ENCODE measurements at regions not wholly inside any gene's neighbourhood (a gene's known extent, or its start where the extent isn't known, plus 50 kb on each side); places are given as distances from the start of the nearest gene placed in this dataset.

DNA sequence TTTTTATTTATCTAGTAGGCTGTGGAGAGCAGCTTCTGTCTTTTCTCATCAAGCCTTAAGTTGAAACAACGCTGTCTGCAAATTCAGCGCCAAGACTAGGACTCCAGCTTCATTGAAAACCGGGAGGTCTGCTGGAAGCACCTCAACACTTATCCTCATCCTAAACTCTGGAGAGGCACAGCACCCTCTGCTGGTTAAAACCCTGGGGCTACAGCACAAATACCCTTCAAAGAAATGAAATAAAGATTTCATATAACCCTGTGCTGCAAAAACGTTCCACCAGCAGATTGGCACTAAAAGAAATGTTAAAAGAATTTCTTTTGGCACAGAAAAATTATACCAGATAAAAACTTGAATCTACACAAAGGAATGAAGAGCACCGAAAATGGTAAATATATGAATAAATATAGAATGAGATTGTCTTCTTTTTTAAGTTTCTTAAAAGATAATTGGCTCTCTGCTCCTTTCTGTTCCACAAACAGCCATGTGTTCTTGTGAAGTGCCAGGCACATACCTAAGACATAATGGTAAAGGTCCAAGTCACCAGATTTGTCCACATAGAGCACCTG, 227.7 kb upstream of the SAMSN1 start:
- H3K27ac Mint-ChIP-seq, result no peak overlapping the region
- no peaks in the 10 kb centered on the region for H3K27me3 Mint-ChIP-seq
- ATAC-seq (ENCODE audit: low read depth in 2 of 2), result peak in 1 of 2 donors; percentile 54
- DNase-seq, result peak; percentile 24
- H3K36me3 Mint-ChIP-seq, result peaks cover 0 to 6% of the 10 kb centered on the region in 2 donors
- H3K4me3 Mint-ChIP-seq, result peak overlapping the region in 1 of 8 donors; percentile 47
- H3K4me1 Mint-ChIP-seq, result peaks cover 12 to 15% (median 12%) of the 10 kb centered on the region in 3 donors
- peaks cover 0 to 10% (median 0%) of the 10 kb centered on the region in 7 donors for H3K9me3 Mint-ChIP-seq

DNA sequence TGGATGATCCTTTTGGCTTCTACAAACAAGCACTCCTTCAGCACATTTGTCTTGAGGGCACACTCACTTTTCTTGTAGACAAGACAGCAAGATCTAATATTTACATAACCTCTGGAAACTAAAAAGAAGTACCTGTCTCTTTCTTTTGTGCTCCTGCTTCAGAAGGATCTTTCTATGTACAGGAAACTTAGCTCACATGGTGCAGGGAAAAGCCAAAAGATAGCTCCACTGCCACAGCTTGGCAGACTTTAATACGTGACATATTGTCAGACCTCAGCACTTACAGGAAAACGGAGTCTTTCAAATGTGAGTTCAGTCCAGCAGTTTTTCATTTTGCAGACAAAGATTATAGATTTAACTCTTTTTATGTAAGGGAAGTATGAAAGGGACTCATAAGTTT, 225.5 kb upstream of the SAMSN1 start:
- Mint-ChIP-seq H3K4me3 (no peak overlapping the region), H3K27ac (no peak overlapping the region), H3K36me3 (no peaks in the 10 kb centered on the region), H3K9me3 (no peaks in the 10 kb centered on the region), H3K27me3 (no peaks in the 10 kb centered on the region), H3K4me1 (peaks cover 12 to 15% (median 12%) of the 10 kb centered on the region in 3 donors)
- no peak for ATAC-seq (ENCODE audit: low read depth in 2 of 2)
- DNase-seq, result no peak

DNA sequence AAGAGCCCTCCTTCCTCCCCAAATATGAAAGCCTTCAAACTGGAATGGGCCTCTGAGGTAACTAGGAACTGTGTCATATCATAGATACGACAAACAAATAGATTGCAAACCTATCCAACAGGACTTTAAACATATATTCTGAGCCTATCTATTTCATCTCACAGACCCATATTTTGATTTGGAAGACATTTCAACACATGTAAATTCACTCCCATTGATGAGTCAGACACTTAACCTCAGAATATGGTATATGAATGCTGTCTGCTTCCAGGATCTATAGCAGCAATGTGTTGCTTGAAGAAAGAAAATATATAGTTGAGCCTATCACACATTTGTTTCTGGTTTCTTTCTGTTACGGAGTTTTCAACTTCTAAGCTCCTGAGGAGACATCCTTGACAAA, 221.9 kb upstream of the SAMSN1 start:
- Mint-ChIP-seq H3K27ac (no peak overlapping the region), H3K36me3 (no peaks in the 10 kb centered on the region), H3K4me1 (peaks cover 0 to 10% (median 7%) of the 10 kb centered on the region in 3 donors), H3K4me3 (no peak overlapping the region), H3K9me3 (no peaks in the 10 kb centered on the region), H3K27me3 (no peaks in the 10 kb centered on the region)
- ATAC-seq (ENCODE audit: low read depth in 2 of 2) (no peak), DNase-seq (no peak)

DNA sequence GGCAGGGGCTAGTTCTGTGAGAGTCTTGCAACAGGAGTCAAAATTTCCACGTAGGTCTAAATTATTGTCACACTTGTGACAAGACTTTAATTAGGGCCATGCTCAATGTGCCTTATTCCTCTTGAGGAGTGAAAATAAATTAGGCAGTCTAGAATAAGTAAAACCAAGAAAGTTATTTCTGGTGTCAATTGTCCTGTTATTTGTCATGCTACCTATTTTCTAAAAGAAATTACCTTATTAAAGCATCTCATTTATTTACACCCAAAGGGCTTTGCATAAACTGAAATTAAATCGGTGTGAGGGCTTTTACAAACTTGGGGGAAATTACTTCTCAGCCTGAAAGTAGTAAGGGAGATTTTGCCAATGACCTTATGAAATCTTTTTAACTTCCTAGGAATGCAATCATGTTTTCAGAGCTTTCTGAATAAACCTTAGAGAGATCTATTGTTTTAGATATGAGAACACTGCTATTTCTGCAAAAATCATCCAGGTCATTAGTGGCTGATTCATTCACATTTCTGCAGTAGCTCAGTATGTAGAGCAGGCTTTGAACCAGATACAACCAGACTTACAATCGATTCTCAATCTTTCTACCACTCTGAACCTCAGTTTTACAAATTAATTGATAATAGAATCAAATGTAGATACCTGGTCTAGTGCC, 221.2 kb upstream of the SAMSN1 start:
- Mint-ChIP-seq H3K4me3 (no peak overlapping the region), H3K9me3 (no peaks in the 10 kb centered on the region), H3K27ac (no peak overlapping the region), H3K27me3 (no peaks in the 10 kb centered on the region), H3K4me1 (peaks cover 0 to 10% (median 7%) of the 10 kb centered on the region in 3 donors), H3K36me3 (no peaks in the 10 kb centered on the region)
- DNase-seq (no peak), ATAC-seq (ENCODE audit: low read depth in 2 of 2) (no peak)

DNA sequence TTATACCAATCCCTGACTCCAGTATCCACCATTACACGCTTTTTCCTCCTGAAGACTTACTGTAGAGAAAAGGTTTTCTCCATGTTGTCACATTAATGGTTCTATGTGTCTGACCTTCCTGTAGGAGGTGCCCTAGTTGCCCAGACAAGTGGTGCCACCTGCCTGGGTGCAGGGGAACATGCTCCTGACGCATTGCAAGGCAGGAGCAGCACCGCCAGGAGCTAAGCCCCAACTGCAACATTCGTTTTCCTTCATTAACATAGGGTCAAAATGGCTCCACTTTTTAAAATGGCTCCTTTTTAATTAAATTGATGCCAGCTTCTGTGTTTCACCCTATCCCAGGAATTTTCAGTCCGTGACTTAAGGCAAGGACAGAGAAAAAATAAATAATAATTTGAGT, 220.1 kb upstream of the SAMSN1 start:
- no peak for ATAC-seq (ENCODE audit: low read depth in 2 of 2)
- H3K36me3 Mint-ChIP-seq, result no peaks in the 10 kb centered on the region
- H3K27me3 Mint-ChIP-seq, result no peaks in the 10 kb centered on the region
- no peak overlapping the region for H3K4me3 Mint-ChIP-seq
- DNase-seq, result no peak
- H3K9me3 Mint-ChIP-seq, result no peaks in the 10 kb centered on the region
- peaks cover 7 to 14% (median 7%) of the 10 kb centered on the region in 3 donors for H3K4me1 Mint-ChIP-seq
- H3K27ac Mint-ChIP-seq, result no peak overlapping the region

DNA sequence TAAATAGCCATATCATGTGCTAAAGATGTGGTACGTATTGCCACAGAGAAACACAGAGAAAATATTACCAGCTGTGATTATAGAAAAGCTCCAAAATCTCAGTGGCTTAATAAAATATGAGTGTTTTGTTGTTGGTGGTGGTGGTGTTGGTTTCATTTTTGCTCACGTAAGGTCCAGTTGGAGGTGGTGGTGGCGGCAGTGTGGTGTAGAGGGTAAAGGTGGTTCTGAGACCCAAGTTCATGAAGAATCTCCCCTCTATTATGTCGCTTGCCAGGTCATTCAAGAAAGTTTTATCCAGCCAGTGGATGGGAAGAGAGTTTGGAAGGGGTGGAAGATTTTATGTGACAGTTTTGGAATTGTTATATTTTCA, 217.6 kb upstream of the SAMSN1 start:
- Mint-ChIP-seq H3K4me3 (no peak overlapping the region), H3K9me3 (no peaks in the 10 kb centered on the region), H3K4me1 (peaks cover 16 to 33% (median 25%) of the 10 kb centered on the region in 3 donors), H3K27me3 (no peaks in the 10 kb centered on the region), H3K27ac (no peak overlapping the region), H3K36me3 (no peaks in the 10 kb centered on the region)
- no peak for DNase-seq
- ATAC-seq (ENCODE audit: low read depth in 2 of 2), result no peak

DNA sequence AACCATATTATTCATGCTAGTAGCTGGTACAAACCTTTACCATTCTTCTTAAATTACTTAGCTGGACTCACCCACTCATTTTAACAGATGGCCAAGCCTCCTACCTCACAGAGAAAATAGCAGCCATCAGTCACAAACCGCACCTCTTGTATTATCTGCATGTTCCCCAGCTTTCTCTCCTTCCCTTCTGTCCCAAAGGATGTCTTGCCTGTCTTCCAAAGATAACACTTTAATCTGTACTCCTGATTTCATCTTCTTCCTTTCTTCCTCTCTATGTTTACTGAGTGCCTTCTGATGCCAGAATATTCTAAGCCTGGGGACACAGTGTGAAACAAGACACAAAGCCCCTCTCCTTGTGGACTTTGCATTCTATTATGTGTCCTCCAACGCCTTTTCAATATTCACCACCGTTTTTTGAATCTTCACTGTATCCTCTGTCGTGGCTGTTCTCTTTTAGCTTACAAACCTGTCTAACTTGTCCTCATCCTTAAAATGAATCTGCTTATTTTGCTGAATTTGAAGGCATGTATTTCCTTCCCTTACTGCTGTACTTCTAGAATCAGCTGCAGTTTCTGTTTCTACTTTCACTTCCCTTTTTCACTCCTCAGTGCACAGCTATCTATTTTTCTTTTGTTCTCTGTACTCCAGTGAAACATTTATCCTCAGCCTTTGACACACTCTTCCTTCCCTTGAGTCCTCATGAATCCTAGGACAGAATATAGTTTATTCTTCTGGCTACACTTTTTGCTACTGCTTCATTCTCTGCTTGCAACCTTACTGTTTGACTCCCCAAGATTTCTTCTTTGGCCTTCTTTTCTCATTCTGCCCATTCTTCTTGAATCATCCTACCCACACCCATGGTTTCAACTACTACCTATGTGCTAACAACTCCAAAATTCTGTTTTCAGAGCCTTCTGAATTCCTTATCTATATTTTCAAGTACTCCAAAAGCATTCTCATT, 216.9 kb upstream of the SAMSN1 start:
- ATAC-seq (ENCODE audit: low read depth in 2 of 2), result peak; percentile 98
- Mint-ChIP-seq H3K27me3 (no peaks in the 10 kb centered on the region), H3K9me3 (no peaks in the 10 kb centered on the region), H3K4me1 (peaks cover 18 to 35% (median 26%) of the 10 kb centered on the region in 3 donors), H3K4me3 (no peak overlapping the region), H3K27ac (no peak overlapping the region), H3K36me3 (no peaks in the 10 kb centered on the region)
- peak; percentile 75 for DNase-seq

DNA sequence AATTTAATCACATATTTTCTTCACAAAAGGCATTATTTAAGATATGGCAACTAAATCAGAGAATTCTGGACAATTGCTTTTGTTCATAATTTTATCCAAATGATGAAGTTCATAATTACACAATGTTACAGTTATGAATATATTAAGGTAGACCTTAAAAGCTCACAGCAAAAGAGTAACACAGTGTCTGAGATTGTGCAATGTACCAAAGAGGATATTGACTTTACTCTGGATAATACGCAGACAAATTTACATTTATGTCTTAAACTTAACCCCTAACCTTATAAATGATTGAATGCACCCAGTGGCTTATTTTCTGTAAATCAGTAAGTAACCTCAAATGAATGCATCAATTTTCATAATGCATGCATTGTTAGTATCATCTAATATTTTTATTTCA, 216.2 kb upstream of the SAMSN1 start:
- Mint-ChIP-seq H3K27ac (peak overlapping the region in 1 of 6 donors; percentile 19), H3K4me3 (peak overlapping the region in 1 of 8 donors; percentile 66), H3K36me3 (no peaks in the 10 kb centered on the region), H3K4me1 (peaks cover 22 to 35% (median 26%) of the 10 kb centered on the region in 3 donors), H3K9me3 (no peaks in the 10 kb centered on the region), H3K27me3 (no peaks in the 10 kb centered on the region)
- DNase-seq (no peak), ATAC-seq (ENCODE audit: low read depth in 2 of 2) (no peak)

DNA sequence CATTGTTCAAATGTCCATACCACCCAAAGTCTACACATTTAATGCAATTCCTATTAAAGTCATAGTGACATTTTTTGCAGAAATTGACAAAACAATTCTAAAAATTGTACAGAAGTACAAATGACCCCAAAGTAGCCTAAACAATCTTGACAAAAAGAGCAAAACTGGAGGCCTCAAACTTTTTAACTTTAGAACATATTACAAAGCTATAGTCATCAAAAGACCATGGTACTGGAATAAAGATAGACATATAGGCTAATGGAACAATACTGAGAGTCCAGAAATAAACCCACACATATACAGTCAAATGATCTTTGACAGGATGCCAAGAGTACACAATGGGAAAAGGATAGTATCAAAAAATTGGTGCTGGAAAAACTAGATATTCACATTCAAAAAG, 213.2 kb upstream of the SAMSN1 start:
- DNase-seq, result no peak
- H3K27me3 Mint-ChIP-seq, result no peaks in the 10 kb centered on the region
- peaks cover 0 to 9% (median 4%) of the 10 kb centered on the region in 7 donors for H3K9me3 Mint-ChIP-seq
- peak overlapping the region in 2 of 6 donors; percentile 8 to 30 for H3K27ac Mint-ChIP-seq
- peaks cover 26 to 35% (median 31%) of the 10 kb centered on the region in 3 donors for H3K4me1 Mint-ChIP-seq
- peaks cover 0 to 6% of the 10 kb centered on the region in 2 donors for H3K36me3 Mint-ChIP-seq
- ATAC-seq (ENCODE audit: low read depth in 2 of 2), result no peak
- H3K4me3 Mint-ChIP-seq, result peak overlapping the region in 1 of 8 donors; percentile 21

DNA sequence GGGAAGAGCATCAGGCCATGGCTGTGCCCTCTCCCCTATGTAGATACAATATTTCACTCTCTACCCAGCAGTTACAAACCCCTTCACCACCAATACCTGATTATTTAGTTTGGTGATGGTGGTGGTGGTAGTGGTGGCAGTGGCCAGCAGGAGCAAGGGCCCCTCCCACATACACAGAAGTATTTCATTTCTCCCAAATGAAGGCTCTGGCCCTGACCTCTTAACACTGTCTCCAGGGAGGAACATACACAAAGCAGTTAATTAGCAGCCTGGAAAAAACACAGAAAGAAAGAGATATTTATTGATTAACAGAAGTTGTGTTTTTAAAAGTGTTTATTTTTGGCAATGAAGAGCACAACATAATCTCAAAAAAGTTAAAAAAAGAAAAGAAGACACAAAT, 212.7 kb upstream of the SAMSN1 start:
- Mint-ChIP-seq H3K4me1 (peaks cover 26 to 35% (median 32%) of the 10 kb centered on the region in 3 donors), H3K27ac (peak overlapping the region in 4 of 6 donors; percentile 30 to 71 (median 56)), H3K9me3 (peaks cover 0 to 11% (median 4%) of the 10 kb centered on the region in 7 donors), H3K27me3 (no peaks in the 10 kb centered on the region), H3K36me3 (peaks cover 0 to 8% of the 10 kb centered on the region in 2 donors), H3K4me3 (peak overlapping the region in 1 of 8 donors; percentile 4)
- no peak for DNase-seq
- ATAC-seq (ENCODE audit: low read depth in 2 of 2), result no peak

DNA sequence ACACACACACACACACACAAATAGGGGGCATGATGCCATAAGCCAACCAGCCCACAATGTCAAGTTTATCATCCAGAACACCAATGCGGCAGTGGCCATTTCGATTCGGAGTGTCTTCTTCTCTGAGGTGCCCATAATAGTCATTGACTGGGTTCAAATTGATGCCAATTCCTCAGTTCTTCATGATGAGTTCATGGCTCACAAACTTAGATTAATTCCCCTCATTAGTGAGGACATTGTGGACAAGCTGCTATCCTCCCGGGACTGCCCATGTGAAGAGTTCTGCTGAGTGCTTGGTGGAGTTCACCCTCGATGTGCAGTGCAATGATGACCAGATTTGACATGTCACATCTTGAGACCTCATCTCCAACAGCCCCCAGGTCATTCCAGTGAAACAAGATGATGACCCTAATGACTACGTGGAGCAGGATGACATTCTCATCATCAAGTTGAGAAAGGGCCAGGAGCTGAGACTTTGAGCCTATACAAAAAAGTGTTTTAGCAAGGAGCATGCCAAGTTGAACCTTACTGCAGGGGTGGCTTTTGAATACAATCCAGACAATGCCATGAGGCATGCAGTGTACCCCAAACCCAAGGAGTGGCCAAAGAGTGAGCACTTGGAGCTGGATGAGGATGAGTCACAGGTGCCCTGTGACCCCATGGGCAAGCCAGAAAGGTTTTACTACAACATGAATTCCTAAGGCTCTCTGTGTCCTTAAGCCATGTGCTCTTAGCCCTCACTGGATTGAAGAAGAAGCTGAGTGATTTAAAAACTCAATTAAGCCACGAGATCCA, 211.6 kb upstream of the SAMSN1 start:
- no peak overlapping the region for H3K4me3 Mint-ChIP-seq
- H3K9me3 Mint-ChIP-seq, result peaks cover 0 to 11% (median 4%) of the 10 kb centered on the region in 7 donors

DNA sequence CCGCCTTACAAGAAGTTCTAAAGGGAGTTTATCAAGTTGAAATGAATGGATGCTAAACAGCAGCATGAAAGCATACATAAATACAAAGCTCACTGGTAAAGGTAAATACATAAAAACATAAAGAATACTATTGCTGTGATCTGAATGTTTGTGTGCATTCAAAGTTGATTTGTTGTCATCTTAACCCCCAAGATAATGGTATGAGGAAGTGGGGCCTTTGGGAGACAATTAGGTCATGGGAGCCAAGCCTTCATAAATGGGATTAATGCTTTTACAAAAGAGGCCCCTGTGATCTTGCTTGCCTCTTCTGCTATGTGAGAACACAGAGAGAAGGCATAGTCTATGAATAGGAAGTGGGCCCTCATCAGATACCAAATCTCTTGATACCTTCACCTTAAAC, 209.0 kb upstream of the SAMSN1 start:
- peaks cover 30 to 39% (median 32%) of the 10 kb centered on the region in 3 donors for H3K4me1 Mint-ChIP-seq
- H3K27me3 Mint-ChIP-seq, result no peaks in the 10 kb centered on the region
- H3K36me3 Mint-ChIP-seq, result peaks cover 0 to 8% of the 10 kb centered on the region in 2 donors
- no peak overlapping the region for H3K27ac Mint-ChIP-seq
- no peak for DNase-seq
- H3K4me3 Mint-ChIP-seq, result no peak overlapping the region
- ATAC-seq (ENCODE audit: low read depth in 2 of 2), result no peak
- H3K9me3 Mint-ChIP-seq, result peaks cover 0 to 11% (median 4%) of the 10 kb centered on the region in 7 donors

More for the DNA sequence above, 211.6 kb upstream of the SAMSN1 start:
- Mint-ChIP-seq H3K36me3 (peaks cover 0 to 8% of the 10 kb centered on the region in 2 donors), H3K27ac (peak overlapping the region in 1 of 6 donors; percentile 39), H3K27me3 (no peaks in the 10 kb centered on the region), H3K4me1 (peaks cover 26 to 36% (median 36%) of the 10 kb centered on the region in 3 donors)
- no peak for ATAC-seq (ENCODE audit: low read depth in 2 of 2)
- DNase-seq, result no peak

DNA sequence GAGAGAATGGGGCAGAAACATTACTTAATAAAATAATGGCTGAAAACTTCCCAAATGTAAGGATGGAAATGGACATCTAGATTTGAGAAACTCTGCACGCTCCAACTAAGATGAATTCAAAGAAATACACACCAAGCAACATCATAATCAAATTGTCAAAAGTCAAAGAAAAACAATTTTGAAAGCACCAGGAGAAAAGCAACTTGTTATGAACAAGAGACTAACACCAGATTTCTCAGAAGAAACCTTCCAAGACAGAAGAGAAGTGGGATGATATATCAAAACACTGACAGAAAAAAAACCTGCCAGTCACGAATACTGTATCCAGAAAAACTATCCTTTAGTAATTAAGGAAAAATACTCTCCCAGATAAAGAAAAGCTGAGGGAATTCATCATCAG, 208.6 kb upstream of the SAMSN1 start:
- H3K27ac Mint-ChIP-seq, result peak overlapping the region in 1 of 6 donors; percentile 41
- no peak for DNase-seq
- no peak overlapping the region for H3K4me3 Mint-ChIP-seq
- H3K36me3 Mint-ChIP-seq, result peaks cover 0 to 8% of the 10 kb centered on the region in 2 donors
- peaks cover 28 to 42% (median 28%) of the 10 kb centered on the region in 3 donors for H3K4me1 Mint-ChIP-seq
- peaks cover 0 to 11% (median 4%) of the 10 kb centered on the region in 7 donors for H3K9me3 Mint-ChIP-seq
- ATAC-seq (ENCODE audit: low read depth in 2 of 2), result no peak
- no peaks in the 10 kb centered on the region for H3K27me3 Mint-ChIP-seq

All from naive B cell (primary cell).